D721Med (cell line): ENCODE measurements at regions not wholly inside any gene's neighbourhood (a gene's known extent, or its start where the extent isn't known, plus 50 kb on each side); places are given as distances from the start of the nearest gene placed in this dataset.
"Not testable (repeated sequence)": the region's sequence is repeated elsewhere in the genome, so short reads cannot be mapped to it uniquely, and the experiment has no call there.

ENCODE experiments used
- DNase-seq: peaks from one replicate; pipeline ENCODE4 v3.0.0; 2011; ENCODE audit warnings: low spot score; ENCODE audit not compliant: insufficient read length
- FAIRE-seq: peaks from 2 replicates; lab custom pipeline; 2011; peaks lifted over from hg19 to GRCh38; lab: Jason Lieb, UNC
- TF ChIP-seq, protein P1 (sequence below): IDR thresholded peaks from 2 replicates; pipeline ENCODE4 v1.5.1; 2012; ENCODE audit warnings: mild to moderate bottlenecking, control low read depth; ENCODE audit not compliant: insufficient read depth; ENCODE audit errors: missing control alignments

DNA sequence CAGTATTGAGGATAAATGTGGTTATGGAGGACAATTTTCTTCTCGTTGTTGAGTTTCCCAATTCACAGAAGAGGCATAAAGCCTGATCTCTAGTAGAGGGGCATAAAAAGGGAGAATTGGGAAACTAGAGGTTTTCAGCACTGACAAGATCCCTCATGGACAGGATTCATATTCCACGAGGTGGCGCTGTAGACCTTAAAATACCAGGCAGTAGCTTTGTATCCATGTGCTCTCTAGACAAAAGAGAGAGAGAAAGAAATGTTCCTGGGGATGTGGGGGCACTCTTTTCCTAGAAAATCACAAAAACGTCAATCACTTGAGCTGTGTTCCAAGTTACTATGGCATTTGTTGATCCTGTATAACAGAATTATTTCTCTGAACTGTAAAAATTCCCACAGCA, 128.3 kb downstream of the MAGEE1 start:
- peak; percentile 69 for FAIRE-seq
- no peak for DNase-seq
- TF ChIP-seq, protein P1, sequence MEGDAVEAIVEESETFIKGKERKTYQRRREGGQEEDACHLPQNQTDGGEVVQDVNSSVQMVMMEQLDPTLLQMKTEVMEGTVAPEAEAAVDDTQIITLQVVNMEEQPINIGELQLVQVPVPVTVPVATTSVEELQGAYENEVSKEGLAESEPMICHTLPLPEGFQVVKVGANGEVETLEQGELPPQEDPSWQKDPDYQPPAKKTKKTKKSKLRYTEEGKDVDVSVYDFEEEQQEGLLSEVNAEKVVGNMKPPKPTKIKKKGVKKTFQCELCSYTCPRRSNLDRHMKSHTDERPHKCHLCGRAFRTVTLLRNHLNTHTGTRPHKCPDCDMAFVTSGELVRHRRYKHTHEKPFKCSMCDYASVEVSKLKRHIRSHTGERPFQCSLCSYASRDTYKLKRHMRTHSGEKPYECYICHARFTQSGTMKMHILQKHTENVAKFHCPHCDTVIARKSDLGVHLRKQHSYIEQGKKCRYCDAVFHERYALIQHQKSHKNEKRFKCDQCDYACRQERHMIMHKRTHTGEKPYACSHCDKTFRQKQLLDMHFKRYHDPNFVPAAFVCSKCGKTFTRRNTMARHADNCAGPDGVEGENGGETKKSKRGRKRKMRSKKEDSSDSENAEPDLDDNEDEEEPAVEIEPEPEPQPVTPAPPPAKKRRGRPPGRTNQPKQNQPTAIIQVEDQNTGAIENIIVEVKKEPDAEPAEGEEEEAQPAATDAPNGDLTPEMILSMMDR = peak; percentile 26

DNA sequence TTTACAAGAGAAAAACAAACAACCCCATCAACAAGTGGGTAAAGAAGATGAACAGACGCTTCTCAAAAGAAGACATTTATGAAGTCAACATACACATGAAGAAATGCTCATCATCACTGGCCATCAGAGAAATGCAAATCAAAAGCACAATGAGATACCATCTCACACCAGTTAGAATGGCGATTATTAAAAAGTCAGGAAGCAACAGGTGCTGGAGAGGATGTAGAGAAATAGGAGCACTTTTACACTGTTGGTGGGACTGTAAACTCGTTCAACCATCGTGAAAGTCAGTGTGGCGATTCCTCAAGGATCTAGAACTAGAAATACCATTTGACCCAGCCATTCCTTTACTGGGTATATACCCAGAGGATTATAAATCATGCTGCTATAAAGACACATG, 137.3 kb downstream of the MAGEE1 start:
- FAIRE-seq, DNase-seq: not testable (repeated sequence)

DNA sequence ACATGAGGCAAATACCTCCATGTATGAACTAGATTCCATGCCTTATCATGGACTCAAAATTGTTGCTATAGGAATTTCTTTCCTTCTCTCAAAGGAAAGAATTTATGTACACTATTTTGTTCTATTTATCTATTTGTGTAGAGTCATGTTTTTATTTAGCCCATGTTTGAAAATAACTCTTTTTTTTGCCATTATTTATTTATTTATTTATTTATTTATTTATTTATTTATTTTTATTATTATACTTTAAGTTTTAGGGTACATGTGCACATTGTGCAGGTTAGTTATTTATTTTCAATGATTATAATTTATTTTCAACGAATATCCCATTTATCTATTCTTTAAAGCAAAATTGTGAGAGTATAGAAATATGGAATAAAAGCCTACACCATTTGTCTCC, 177.9 kb downstream of the MAGEE1 start:
- no peak for DNase-seq
- TF ChIP-seq, protein P1 = no peak
- no peak for FAIRE-seq

DNA sequence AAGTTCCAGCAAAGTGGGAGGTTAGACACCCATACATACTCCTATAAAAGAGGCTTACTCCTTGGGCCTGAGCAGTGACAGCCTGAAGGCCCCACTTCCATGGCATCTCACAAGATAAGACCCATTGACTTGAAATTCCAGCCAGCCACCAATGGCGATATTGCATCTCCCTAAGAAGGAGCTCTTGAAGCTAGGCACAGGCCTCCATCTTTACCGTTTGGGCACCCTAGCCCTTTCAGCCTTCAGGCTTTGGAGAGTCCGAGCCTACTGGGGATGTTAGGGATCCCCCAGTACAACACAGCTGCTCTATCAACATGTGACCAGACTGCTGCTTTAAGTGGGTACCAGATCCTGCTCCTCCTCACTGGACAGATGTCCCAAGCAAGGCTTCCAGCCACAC, 189.5 kb downstream of the MAGEE1 start:
- TF ChIP-seq, protein P1 = no peak
- FAIRE-seq (no peak), DNase-seq (no peak)

DNA sequence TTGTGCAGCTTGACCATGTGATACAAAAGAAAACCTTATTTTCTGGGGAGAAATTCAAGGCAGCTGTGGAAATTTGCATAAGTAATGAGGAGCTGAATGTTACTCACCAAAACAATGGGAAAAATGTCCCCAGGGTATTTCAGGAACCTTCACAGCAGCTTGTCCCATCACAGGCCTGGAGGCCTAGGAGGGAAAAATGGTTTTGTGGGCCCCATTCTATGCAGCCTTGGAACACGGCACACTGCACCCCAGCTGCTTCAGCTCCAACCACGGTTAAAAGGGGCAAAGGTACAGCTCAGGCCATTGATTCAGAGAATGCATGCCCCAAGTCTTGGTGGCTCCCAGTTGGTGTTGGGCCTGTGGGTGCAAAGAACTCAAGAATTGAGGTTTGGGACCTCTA, 216.1 kb downstream of the MAGEE1 start:
- DNase-seq (no peak), FAIRE-seq (no peak)
- TF ChIP-seq, protein P1 = no peak

DNA sequence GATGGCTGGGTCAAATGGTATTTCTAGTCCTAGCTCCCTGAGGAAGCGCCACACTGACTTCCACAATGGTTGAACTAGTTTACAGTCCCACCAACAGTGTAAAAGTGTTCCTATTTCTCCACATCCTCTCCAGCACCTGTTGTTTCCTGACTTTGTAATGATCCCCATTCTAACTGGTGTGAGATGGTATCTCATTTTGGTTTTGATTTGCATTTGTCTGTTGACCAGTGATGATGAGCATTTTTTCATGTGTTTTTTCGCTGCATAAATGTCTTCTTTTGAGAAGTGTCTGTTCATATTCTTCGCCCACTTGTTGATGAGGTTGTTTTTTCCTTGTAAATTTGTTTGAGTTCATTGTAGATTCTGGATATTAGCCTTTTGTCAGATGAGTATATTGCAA, 223.9 kb downstream of the MAGEE1 start:
- not testable (repeated sequence) for DNase-seq, FAIRE-seq

DNA sequence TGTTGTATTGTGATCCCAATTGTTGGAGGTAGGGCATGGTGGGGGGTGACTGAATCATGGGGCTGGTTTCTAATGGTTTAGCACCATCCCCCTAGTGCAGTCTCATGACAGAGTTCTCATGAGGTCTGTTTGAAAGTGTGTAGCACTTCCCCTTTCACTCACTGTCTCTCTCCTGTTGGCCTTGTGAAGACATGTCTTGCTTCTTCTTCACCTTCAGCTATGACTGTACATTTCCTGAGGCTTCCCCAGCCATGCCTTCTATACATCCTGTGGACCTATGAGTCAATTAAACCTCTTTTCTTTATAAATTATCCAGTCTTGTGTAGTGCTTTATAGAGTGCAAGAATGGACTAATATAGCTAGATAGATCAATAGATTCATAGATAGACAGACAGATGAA, 230.0 kb downstream of the MAGEE1 start:
- DNase-seq = no peak
- TF ChIP-seq, protein P1 = no peak
- no peak for FAIRE-seq
